Epithelial cell of proximal tubule (primary cell): ENCODE measurements at regions not wholly inside any gene's neighbourhood (a gene's known extent, or its start where the extent isn't known, plus 50 kb on each side); places are given as distances from the start of the nearest gene placed in this dataset.

Source experiments
- DNase-seq: peaks from one replicate; pipeline ENCODE4 v3.0.0-alpha.2; 2011; ENCODE audit warnings: low read depth
- H3K4me3 ChIP-seq: 2 replicates; pipeline ENCODE4 v1.5.1; 2011; ENCODE audit warnings: low read depth, mild to moderate bottlenecking, low read length
- TF ChIP-seq, protein P1 (sequence below): conservative IDR thresholded peaks from 2 replicates; pipeline ENCODE4 v1.5.1; 2012; ENCODE audit warnings: low read depth, mild to moderate bottlenecking, low read length

- no peak overlapping the region for H3K4me3 ChIP-seq
- DNase-seq, result no peak
- TF ChIP-seq, protein P1, sequence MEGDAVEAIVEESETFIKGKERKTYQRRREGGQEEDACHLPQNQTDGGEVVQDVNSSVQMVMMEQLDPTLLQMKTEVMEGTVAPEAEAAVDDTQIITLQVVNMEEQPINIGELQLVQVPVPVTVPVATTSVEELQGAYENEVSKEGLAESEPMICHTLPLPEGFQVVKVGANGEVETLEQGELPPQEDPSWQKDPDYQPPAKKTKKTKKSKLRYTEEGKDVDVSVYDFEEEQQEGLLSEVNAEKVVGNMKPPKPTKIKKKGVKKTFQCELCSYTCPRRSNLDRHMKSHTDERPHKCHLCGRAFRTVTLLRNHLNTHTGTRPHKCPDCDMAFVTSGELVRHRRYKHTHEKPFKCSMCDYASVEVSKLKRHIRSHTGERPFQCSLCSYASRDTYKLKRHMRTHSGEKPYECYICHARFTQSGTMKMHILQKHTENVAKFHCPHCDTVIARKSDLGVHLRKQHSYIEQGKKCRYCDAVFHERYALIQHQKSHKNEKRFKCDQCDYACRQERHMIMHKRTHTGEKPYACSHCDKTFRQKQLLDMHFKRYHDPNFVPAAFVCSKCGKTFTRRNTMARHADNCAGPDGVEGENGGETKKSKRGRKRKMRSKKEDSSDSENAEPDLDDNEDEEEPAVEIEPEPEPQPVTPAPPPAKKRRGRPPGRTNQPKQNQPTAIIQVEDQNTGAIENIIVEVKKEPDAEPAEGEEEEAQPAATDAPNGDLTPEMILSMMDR, result no peak
Observed at GRCh38 chr5:68395302-68395701, 179.7 kb downstream of the PIK3R1 start.

DNA sequence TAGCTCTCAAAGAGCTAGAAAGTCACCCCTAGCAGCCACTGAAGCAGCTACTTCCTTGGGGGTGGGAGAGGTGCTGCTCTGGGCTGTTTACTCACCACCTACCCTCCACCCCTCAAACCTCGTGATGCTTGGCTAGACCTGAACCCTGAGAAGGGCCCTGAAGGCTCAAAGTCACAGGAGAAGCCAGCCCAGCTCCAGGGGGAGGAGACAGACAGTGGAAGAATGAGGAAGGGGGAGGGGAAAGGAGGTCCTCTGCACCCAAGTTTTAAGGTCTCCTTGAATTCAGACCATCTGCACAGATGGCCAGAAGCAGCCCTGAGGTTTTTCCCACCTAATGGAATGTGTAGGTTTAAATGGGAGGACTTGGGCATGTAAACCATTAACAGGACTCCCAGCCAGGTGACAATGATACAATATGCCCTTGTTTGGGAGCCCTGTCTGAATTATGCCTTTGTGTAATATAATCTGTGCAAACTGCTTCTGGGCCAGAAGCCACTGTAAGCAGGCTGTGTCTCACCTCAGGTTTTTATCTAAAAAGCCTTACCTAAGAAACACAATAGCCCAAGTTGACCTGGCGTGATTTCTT is 180.5 kb downstream of the PIK3R1 start:
- peak overlapping the region; percentile 9 for H3K4me3 ChIP-seq
- peak; percentile 78 for DNase-seq
- TF ChIP-seq, protein P1, result no peak

DNA sequence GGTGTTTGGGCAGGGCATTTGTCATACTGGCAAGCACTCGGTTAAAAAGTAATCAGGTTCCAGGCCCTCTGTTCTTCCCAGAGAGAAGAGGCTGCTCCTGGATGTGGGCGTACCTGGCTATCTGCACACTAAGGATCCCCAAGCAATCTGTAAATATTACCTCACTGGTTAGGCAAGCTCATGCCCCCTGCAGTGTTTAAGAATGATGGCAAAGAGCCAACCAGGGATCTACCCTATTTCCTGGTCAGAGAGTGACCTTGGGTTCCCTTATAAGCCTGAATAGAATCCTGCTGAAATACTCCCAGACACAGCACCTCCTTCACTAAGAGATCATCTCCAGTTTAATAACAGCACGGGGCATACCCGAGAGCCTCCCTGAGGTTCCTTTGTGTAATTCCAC is 181.2 kb downstream of the PIK3R1 start:
- H3K4me3 ChIP-seq, result no peak overlapping the region
- TF ChIP-seq, protein P1, result peak; percentile 33
- DNase-seq, result peak; percentile 95

DNA sequence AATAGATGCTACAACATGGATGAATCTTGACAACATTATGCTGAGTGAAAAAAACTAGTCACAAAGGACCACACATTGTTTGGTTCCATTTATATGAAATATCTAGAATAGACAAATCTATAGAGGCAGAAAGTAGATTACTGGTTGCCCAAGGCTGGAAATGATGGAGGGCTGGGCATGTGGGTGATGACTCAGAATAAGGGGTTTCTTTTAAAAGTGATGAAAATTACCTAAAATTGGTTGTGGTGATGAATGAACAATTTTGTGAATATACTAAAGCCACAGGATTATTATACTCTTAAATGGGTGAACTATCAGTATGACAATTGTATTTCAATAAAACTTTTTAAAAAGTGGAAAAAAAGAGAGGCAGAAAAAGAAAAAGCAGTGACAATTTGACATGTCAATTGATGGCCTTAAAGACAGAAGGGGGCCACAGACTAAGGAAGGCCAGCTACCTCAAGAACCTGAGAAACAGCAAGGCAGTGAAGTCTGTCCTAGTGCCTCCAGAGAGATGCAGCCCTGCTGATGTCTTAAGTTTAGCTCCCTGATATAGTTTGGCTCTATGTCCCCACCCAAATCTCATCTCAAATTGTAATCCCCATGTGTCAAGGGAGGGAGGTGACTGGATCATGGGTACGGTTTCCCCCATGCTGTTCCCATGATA is 182.7 kb downstream of the PIK3R1 start:
- H3K4me3 ChIP-seq, result no peak overlapping the region
- no peak for DNase-seq
- TF ChIP-seq, protein P1, result no peak

- DNase-seq, result no peak
- no peak overlapping the region for H3K4me3 ChIP-seq
- TF ChIP-seq, protein P1, result no peak
Observed at GRCh38 chr5:68403301-68403700, 187.7 kb downstream of the PIK3R1 start.

DNA sequence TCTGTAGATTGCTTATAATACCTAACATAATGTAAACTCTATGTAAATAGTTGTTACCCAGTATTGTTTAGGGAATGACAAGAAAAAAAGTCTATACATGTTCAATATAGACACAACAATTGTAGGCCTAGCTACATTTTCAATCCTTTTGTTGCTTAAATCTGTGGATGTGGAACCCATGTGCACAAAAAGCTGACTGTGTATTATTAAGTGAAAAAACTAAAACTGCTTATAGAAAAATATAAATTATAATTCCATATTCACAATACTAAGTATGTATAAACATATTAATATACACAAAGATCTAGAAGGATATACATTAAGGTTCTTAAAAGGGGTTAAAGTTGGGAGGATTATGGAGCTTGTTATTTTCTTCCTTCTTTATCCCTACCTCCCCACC is 188.7 kb downstream of the PIK3R1 start:
- DNase-seq, result no peak
- H3K4me3 ChIP-seq, result no peak overlapping the region
- TF ChIP-seq, protein P1, result no peak
